Upper lobe of right lung (tissue), 1 donor: ENCODE measurements at regions not wholly inside any gene's neighbourhood (a gene's known extent, or its start where the extent isn't known, plus 50 kb on each side); places are given as distances from the start of the nearest gene placed in this dataset.

Experiments used
- ATAC-seq: fragments of 200-7000 bp; cut with Tn5 transposase; one replicate; pipeline ENCODE4 v1.9.1; 2020; ENCODE audit warnings: mild to moderate bottlenecking, moderate library complexity
- DNase-seq: peaks from one replicate; pipeline ENCODE4 v3.0.0-alpha.2; 2020
- H3K27ac ChIP-seq: fragments of 200-600 bp; one replicate; pipeline ENCODE4 v1.8.0; 2022
- H3K27me3 ChIP-seq: fragments of 200-600 bp; one replicate; pipeline ENCODE4 v1.8.0; 2022; ENCODE audit warnings: mild to moderate bottlenecking
- H3K36me3 ChIP-seq: fragments of 200-600 bp; one replicate; pipeline ENCODE4 v1.8.0; 2022
- H3K4me1 ChIP-seq: fragments of 200-600 bp; one replicate; pipeline ENCODE4 v1.8.0; 2022
- H3K4me3 ChIP-seq: fragments of 200-600 bp; one replicate; pipeline ENCODE4 v1.8.0; 2022; ENCODE audit warnings: mild to moderate bottlenecking
- H3K9me3 ChIP-seq: fragments of 200-600 bp; one replicate; pipeline ENCODE4 v1.8.0; 2022
- CTCF ChIP-seq: fragments of 200-600 bp; IDR thresholded peaks from one replicate; pipeline ENCODE4 v1.8.0; 2022; ENCODE audit warnings: antibody characterized with exemption
- intact Hi-C: fragments of 100-400 bp; cut with DNase I; formaldehyde crosslinking; loops from one replicate; pipeline ENCODE4 v1.11.0; 2022
- donor health status: DM: no; HTN: yes; CAD: no; lungs with severe emphysema.

GRCh38 chr11:38272376-38272775 lies 1674.3 kb upstream of the RAG2 start:
- Histone ChIP-seq H3K27me3 (no peaks in the 10 kb centered on the region), H3K4me3 (no peak overlapping the region), H3K27ac (no peak overlapping the region), H3K36me3 (no peaks in the 10 kb centered on the region), H3K4me1 (no peaks in the 10 kb centered on the region), H3K9me3 (no peaks in the 10 kb centered on the region)
- intact Hi-C loops: no loop called here
- no peak for DNase-seq
- TF ChIP-seq CTCF: no peak
- no peak for ATAC-seq

GRCh38 chr11:38266691-38267090 lies 1668.7 kb upstream of the RAG2 start:
- Histone ChIP-seq H3K36me3 (no peaks in the 10 kb centered on the region), H3K9me3 (no peaks in the 10 kb centered on the region), H3K27ac (no peak overlapping the region), H3K27me3 (no peaks in the 10 kb centered on the region), H3K4me3 (no peak overlapping the region), H3K4me1 (no peaks in the 10 kb centered on the region)
- no peak for TF ChIP-seq CTCF
- ATAC-seq: no peak
- intact Hi-C loops: no loop called here
- DNase-seq: no peak

- Histone ChIP-seq H3K27ac (no peak overlapping the region), H3K9me3 (no peaks in the 10 kb centered on the region), H3K4me1 (no peaks in the 10 kb centered on the region), H3K27me3 (no peaks in the 10 kb centered on the region), H3K4me3 (no peak overlapping the region), H3K36me3 (no peaks in the 10 kb centered on the region)
- ATAC-seq: no peak
- TF ChIP-seq CTCF: no peak
- intact Hi-C loops: no loop called here
- no peak for DNase-seq
Measured at GRCh38 chr11:38256436-38256835, 1658.4 kb upstream of the RAG2 start.

GRCh38 chr11:38254913-38255312 lies 1656.9 kb upstream of the RAG2 start:
- ATAC-seq (no peak), DNase-seq (no peak)
- H3K27me3 ChIP-seq: no peaks in the 10 kb centered on the region
- H3K36me3 ChIP-seq: no peaks in the 10 kb centered on the region
- no peak overlapping the region for H3K27ac ChIP-seq
- H3K4me3 ChIP-seq: no peak overlapping the region
- no peaks in the 10 kb centered on the region for H3K9me3 ChIP-seq
- intact Hi-C loops: no loop called here
- no peak for TF ChIP-seq CTCF
- H3K4me1 ChIP-seq: no peaks in the 10 kb centered on the region

GRCh38 chr11:38252620-38253019 lies 1654.6 kb upstream of the RAG2 start:
- ATAC-seq (no peak), DNase-seq (no peak)
- no peaks in the 10 kb centered on the region for H3K27me3 ChIP-seq
- H3K4me1 ChIP-seq: no peaks in the 10 kb centered on the region
- no peaks in the 10 kb centered on the region for H3K9me3 ChIP-seq
- no peak overlapping the region for H3K4me3 ChIP-seq
- intact Hi-C loops: no loop called here
- H3K27ac ChIP-seq: no peak overlapping the region
- no peak for TF ChIP-seq CTCF
- no peaks in the 10 kb centered on the region for H3K36me3 ChIP-seq

- Histone ChIP-seq H3K4me3 (no peak overlapping the region), H3K27me3 (no peaks in the 10 kb centered on the region), H3K36me3 (no peaks in the 10 kb centered on the region), H3K27ac (no peak overlapping the region), H3K4me1 (no peaks in the 10 kb centered on the region), H3K9me3 (no peaks in the 10 kb centered on the region)
- ATAC-seq: no peak
- intact Hi-C loops: no loop called here
- DNase-seq: no peak
- TF ChIP-seq CTCF: no peak
Measured at GRCh38 chr11:38246451-38246850, 1648.4 kb upstream of the RAG2 start.
